H9 (cell line): ENCODE measurements at regions not wholly inside any gene's neighbourhood (a gene's known extent, or its start where the extent isn't known, plus 50 kb on each side); places are given as distances from the start of the nearest gene placed in this dataset.

Experiments used
- DNase-seq: peaks from one replicate; pipeline ENCODE4 v3.0.0-alpha.2; 2017
- H2AFZ ChIP-seq: one replicate; pipeline ENCODE4 v1.6.1; 2013; ENCODE audit warnings: mild to moderate bottlenecking, low read length, control low read depth, moderate library complexity
- H2AK5ac ChIP-seq: 2 replicates; pipeline ENCODE4 v1.6.1; 2013; ENCODE audit warnings: low read length, control low read depth, mixed read lengths; ENCODE audit not compliant: insufficient read length
- H2BK120ac ChIP-seq: one replicate; pipeline ENCODE4 v1.6.1; 2013; ENCODE audit warnings: low read depth, mild to moderate bottlenecking, low read length, control low read depth, inconsistent platforms; ENCODE audit not compliant: poor library complexity, severe bottlenecking
- H2BK12ac ChIP-seq: 2 replicates; pipeline ENCODE4 v1.6.1; 2013; ENCODE audit warnings: low read length, control low read depth, mixed read lengths, low read depth; ENCODE audit not compliant: insufficient read length
- H2BK15ac ChIP-seq: 2 replicates; pipeline ENCODE4 v1.6.1; 2013; ENCODE audit warnings: low read depth, low read length, control low read depth
- H2BK20ac ChIP-seq: one replicate; pipeline ENCODE4 v1.6.1; 2013; ENCODE audit warnings: low read depth, mild to moderate bottlenecking, low read length, control low read depth, inconsistent platforms; ENCODE audit not compliant: poor library complexity, severe bottlenecking
- H2BK5ac ChIP-seq: 2 replicates; pipeline ENCODE4 v1.6.1; 2013; ENCODE audit warnings: low read length, control low read depth, mixed read lengths; ENCODE audit not compliant: insufficient read length
- H3K14ac ChIP-seq: 2 replicates; pipeline ENCODE4 v1.6.1; 2013; ENCODE audit warnings: low read length, control low read depth; ENCODE audit not compliant: insufficient read depth
- H3K18ac ChIP-seq: 2 replicates; pipeline ENCODE4 v1.6.1; 2013; ENCODE audit warnings: low read depth, mild to moderate bottlenecking, mixed read lengths, low read length, control low read depth; ENCODE audit not compliant: insufficient read length
- H3K23ac ChIP-seq: 2 replicates; pipeline ENCODE4 v1.6.1; 2013; ENCODE audit warnings: low read length, control low read depth, mixed read lengths, low read depth; ENCODE audit not compliant: insufficient read length
- H3K23me2 ChIP-seq: 2 replicates; pipeline ENCODE4 v1.6.1; 2013; ENCODE audit warnings: low read depth, mild to moderate bottlenecking, mixed read lengths, low read length, control low read depth; ENCODE audit not compliant: insufficient read length, poor library complexity, severe bottlenecking
- H3K27ac ChIP-seq: 2 replicates; pipeline ENCODE4 v1.5.1; 2013; ENCODE audit warnings: low read length, control low read depth, mixed read lengths, low read depth; ENCODE audit not compliant: insufficient read length
- H3K27me3 ChIP-seq: 2 replicates; pipeline ENCODE4 v1.6.1; 2013; ENCODE audit warnings: low read length, control low read depth, inconsistent platforms; ENCODE audit not compliant: insufficient read depth
- H3K4ac ChIP-seq: 2 replicates; pipeline ENCODE4 v1.6.1; 2013; ENCODE audit warnings: low read depth, mild to moderate bottlenecking, control low read depth, inconsistent platforms, low read length, moderate library complexity
- H3K4me1 ChIP-seq: 2 replicates; pipeline ENCODE4 v1.6.1; 2013; ENCODE audit warnings: low read length, control low read depth, inconsistent platforms; ENCODE audit not compliant: insufficient read depth
- H3K4me2 ChIP-seq: 2 replicates; pipeline ENCODE4 v1.6.1; 2013; ENCODE audit warnings: low read length, control low read depth, mixed read lengths; ENCODE audit not compliant: insufficient read length, insufficient read depth
- H3K56ac ChIP-seq: 2 replicates; pipeline ENCODE4 v1.6.1; 2013; ENCODE audit warnings: low read depth, mild to moderate bottlenecking, mixed read lengths, low read length, control low read depth; ENCODE audit not compliant: insufficient read length
- H3K79me1 ChIP-seq: 2 replicates; pipeline ENCODE4 v1.6.1; 2013; ENCODE audit warnings: low read depth, mild to moderate bottlenecking, moderate library complexity, low read length, control low read depth, inconsistent platforms; ENCODE audit not compliant: insufficient read depth, poor library complexity, severe bottlenecking
- H3K79me2 ChIP-seq: 2 replicates; pipeline ENCODE4 v1.6.1; 2013; ENCODE audit warnings: low read length, control low read depth, inconsistent platforms; ENCODE audit not compliant: insufficient read depth
- H3K9ac ChIP-seq: 2 replicates; pipeline ENCODE4 v1.6.1; 2013; ENCODE audit warnings: low read length, control low read depth, mixed read lengths; ENCODE audit not compliant: insufficient read length; ENCODE audit errors: extremely low read depth
- H3K9me3 ChIP-seq: one replicate; pipeline ENCODE4 v1.6.1; 2013; ENCODE audit warnings: low read depth, low read length, inconsistent platforms; ENCODE audit not compliant: control insufficient read depth
- H3T11ph ChIP-seq: one replicate; pipeline ENCODE4 v1.6.1; 2013; ENCODE audit warnings: mild to moderate bottlenecking, low read length, control low read depth, inconsistent platforms
- H4K20me1 ChIP-seq: one replicate; pipeline ENCODE4 v1.6.1; 2013; ENCODE audit not compliant: control insufficient read depth, insufficient read length, insufficient read depth
- H4K5ac ChIP-seq: 2 replicates; pipeline ENCODE4 v1.6.1; 2013; ENCODE audit warnings: low read depth, mild to moderate bottlenecking, mixed read lengths, low read length, control low read depth; ENCODE audit not compliant: insufficient read length
- H4K8ac ChIP-seq: replicated peaks from 2 replicates; pipeline ENCODE4 v1.6.1; 2013; ENCODE audit warnings: low read length, control low read depth, mixed read lengths, low read depth; ENCODE audit not compliant: insufficient read length
- H4K91ac ChIP-seq: 2 replicates; pipeline ENCODE4 v1.6.1; 2013; ENCODE audit warnings: low read depth, mild to moderate bottlenecking, moderate library complexity, mixed read lengths, low read length, control low read depth; ENCODE audit not compliant: insufficient read length
- H3K27ac Mint-ChIP-seq, 3 experiments: 2 replicates in 2 of 3; 3 replicates in 1 of 3; pipeline ENCODE4 v1.8.0; 2020 to 2021; ENCODE audit warnings: mixed read lengths in 3 of 3, mild to moderate bottlenecking in 1 of 3, moderate library complexity in 1 of 3
- H3K27me3 Mint-ChIP-seq: 2 replicates; pipeline ENCODE4 v1.8.0; 2021; ENCODE audit warnings: low read depth, mild to moderate bottlenecking, moderate library complexity, mixed read lengths
- H3K36me3 Mint-ChIP-seq, 3 experiments: 2 replicates in 2 of 3; 3 replicates in 1 of 3; pipeline ENCODE4 v1.8.0; 2020 to 2021; ENCODE audit warnings: low read depth in 3 of 3, mixed read lengths in 3 of 3; ENCODE audit not compliant: insufficient read depth in 1 of 3
- H3K4me1 Mint-ChIP-seq, 2 experiments: 2 replicates each; pipeline ENCODE4 v1.8.0; 2020; ENCODE audit warnings: mixed read lengths in 2 of 2
- H3K4me3 Mint-ChIP-seq, 2 experiments: 2 replicates in 1 of 2; 3 replicates in 1 of 2; pipeline ENCODE4 v1.8.0; 2020 to 2021; ENCODE audit warnings: mild to moderate bottlenecking in 2 of 2, mixed read lengths in 2 of 2, moderate library complexity in 1 of 2
- H3K9me3 Mint-ChIP-seq, 2 experiments: 2 replicates in 1 of 2; 3 replicates in 1 of 2; pipeline ENCODE4 v1.8.0; 2020; ENCODE audit warnings: mild to moderate bottlenecking in 2 of 2, mixed read lengths in 2 of 2, moderate library complexity in 1 of 2
- WGBS: extraction: QIAGEN DNeasy Blood & Tissue Kit; methylation state at CpG from one replicate; pipeline ENCODE4 v1.1.7; 2013; ENCODE audit warnings: missing lambda C conversion rate, low lambda C conversion rate, mixed read lengths; ENCODE audit not compliant: insufficient read length; ENCODE audit errors: extremely low coverage; 5-methylcytosine and 5-hydroxymethylcytosine counted together
- TF ChIP-seq, protein P1 (sequence below): fragments of 200-600 bp; sonication (generic); conservative IDR thresholded peaks from 3 replicates; pipeline ENCODE4 v1.8.0; 2021; ENCODE audit warnings: antibody characterized with exemption, mild to moderate bottlenecking

DNA sequence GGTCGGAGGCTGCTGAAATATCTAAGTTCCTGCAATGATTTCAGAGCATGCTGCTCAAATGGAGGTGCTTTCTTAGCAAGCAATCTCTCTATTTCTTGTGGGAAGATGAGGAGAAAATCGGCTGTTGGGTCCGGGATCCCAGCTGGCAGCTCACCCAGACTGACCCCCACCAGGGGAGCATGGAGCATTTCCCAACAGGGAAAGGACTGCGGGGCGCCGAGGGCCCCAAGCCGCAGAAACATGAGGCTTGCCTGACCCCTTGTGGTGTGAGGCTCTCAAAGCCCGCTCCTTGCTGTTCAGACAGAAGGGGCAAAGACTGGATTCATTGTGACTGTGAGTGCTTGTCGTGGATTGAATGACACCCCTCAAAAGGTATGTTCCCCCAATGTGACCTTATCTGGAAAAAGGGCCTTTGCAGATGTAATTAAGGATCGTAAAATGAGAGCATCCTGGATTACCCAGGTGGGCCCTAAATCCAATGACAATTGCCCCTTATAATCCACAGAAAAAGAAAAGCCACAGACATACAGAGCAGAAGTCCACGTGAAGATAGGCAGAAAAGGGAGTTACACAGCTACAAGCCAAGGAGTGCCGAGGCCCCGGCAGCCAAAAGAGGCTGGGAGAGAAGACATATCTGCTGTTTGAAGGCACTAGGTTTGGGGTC, 116.3 kb upstream of the VASH1 start:
- Mint-ChIP-seq H3K4me1 (peaks cover 13 to 14% of the 10 kb centered on the region in 2 experiments), H3K27me3 (peaks cover 1% of the 10 kb centered on the region), H3K27ac (no peak overlapping the region; a peak in 2 of 7 replicates), H3K36me3 (no peaks in the 10 kb centered on the region), H3K4me3 (no peak overlapping the region), H3K9me3 (no peaks in the 10 kb centered on the region; a peak in 1 of 5 replicates)
- no peak overlapping the region for H3T11ph ChIP-seq
- H3K56ac ChIP-seq, result no peak overlapping the region
- no peak overlapping the region for H2BK120ac ChIP-seq
- H4K20me1 ChIP-seq, result no peaks in the 10 kb centered on the region
- TF ChIP-seq, protein P1, sequence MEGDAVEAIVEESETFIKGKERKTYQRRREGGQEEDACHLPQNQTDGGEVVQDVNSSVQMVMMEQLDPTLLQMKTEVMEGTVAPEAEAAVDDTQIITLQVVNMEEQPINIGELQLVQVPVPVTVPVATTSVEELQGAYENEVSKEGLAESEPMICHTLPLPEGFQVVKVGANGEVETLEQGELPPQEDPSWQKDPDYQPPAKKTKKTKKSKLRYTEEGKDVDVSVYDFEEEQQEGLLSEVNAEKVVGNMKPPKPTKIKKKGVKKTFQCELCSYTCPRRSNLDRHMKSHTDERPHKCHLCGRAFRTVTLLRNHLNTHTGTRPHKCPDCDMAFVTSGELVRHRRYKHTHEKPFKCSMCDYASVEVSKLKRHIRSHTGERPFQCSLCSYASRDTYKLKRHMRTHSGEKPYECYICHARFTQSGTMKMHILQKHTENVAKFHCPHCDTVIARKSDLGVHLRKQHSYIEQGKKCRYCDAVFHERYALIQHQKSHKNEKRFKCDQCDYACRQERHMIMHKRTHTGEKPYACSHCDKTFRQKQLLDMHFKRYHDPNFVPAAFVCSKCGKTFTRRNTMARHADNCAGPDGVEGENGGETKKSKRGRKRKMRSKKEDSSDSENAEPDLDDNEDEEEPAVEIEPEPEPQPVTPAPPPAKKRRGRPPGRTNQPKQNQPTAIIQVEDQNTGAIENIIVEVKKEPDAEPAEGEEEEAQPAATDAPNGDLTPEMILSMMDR, result peak; percentile 92
- H3K14ac ChIP-seq, result no peak overlapping the region
- H2BK12ac ChIP-seq, result no peak overlapping the region
- no peak overlapping the region for H3K4ac ChIP-seq
- no peak overlapping the region for H4K5ac ChIP-seq
- DNase-seq, result peak; percentile 71
- no peaks in the 10 kb centered on the region for H3K4me1 ChIP-seq
- no peak overlapping the region for H4K91ac ChIP-seq
- no peaks in the 10 kb centered on the region for H3K27me3 ChIP-seq
- H3K27ac ChIP-seq, result no peak overlapping the region
- H3K23ac ChIP-seq, result no peak overlapping the region
- H3K9me3 ChIP-seq, result no peaks in the 10 kb centered on the region
- no peak overlapping the region for H2BK5ac ChIP-seq
- no peaks in the 10 kb centered on the region for H3K79me1 ChIP-seq
- no peak overlapping the region for H2BK20ac ChIP-seq
- no peak overlapping the region for H2AFZ ChIP-seq
- H3K18ac ChIP-seq, result no peak overlapping the region
- no peak overlapping the region for H4K8ac ChIP-seq
- H3K79me2 ChIP-seq, result 0 out of 2 replicates have a peak, but pooled peaks cover 2% of the 10 kb centered on the region
- no CpG with 5 or more reads among the region's 13 CpGs for WGBS
- no peaks in the 10 kb centered on the region for H3K23me2 ChIP-seq
- no peak overlapping the region for H2AK5ac ChIP-seq
- H2BK15ac ChIP-seq, result no peak overlapping the region
- no peak overlapping the region for H3K9ac ChIP-seq
- no peak overlapping the region for H3K4me2 ChIP-seq
